ENCODE measurements at regions not wholly inside any gene's neighbourhood (a gene's known extent, or its start where the extent isn't known, plus 50 kb on each side); places are given as distances from the start of the nearest gene placed in this dataset.
A peak's percentile ranks its signal among the peaks of the same experiment; 100 is the strongest.

DNA sequence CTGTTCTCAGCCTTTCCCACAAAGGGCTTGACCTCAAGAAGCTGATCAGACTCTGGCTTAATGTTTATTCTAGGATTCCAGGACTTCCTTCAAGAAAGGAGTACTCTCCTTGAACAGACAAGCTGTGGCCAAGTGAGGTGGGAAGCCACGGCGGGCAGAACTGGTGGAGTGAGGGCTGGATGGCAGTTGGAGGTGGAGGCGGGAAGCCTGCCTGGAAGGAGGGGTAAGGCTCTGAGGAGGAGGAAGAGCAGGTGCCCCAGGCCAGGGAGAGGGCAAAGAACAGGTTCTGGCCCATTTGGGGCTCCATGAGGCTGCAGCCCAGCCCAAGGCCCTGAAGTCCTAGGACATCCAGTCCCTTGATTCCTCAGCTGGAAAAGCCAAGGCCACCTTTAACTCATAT, 143.9 kb downstream of the CYP26B1 start:
- no peaks in the 10 kb centered on the region for H3K36me3 ChIP-seq (ENCODE audit: control insufficient read depth, insufficient read depth, low read length)
- no peak overlapping the region for H3K4me3 ChIP-seq (ENCODE audit: extremely low read depth, insufficient read depth, low read length, poor library complexity, severe bottlenecking)
- H3K4me1 ChIP-seq (ENCODE audit: control insufficient read depth, insufficient read depth, low read length, poor library complexity, severe bottlenecking), result peaks cover 5% of the 10 kb centered on the region
- no peak overlapping the region for H3K27ac ChIP-seq (ENCODE audit: low read depth, low read length, severe bottlenecking)
- WGBS, 2 experiments (ENCODE audit: insufficient coverage in 2 of 2), result 100% methylated on average over 2 to 3 of the region's 3 CpGs
- no peaks in the 10 kb centered on the region for H3K9me3 ChIP-seq (ENCODE audit: control insufficient read depth, low read length)

DNA sequence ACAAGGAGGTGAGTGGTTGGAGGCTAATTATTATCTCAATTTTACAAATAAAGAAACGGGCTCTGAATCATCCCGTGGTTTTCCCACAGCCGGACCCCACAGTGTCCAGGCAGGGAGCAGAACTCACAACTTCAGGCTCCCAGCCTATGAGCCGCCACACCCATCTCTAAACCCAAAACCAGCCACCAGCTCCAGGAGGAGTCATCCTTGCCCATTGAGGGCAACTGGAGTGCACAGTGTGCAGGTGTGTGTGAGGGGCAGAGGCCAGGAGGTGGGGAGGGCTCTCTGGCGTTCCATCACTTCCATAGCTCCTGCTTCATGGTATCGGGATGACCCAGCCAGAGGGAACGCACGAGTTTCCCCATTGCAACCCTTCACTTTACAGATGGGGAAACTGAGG, 144.5 kb downstream of the CYP26B1 start:
- 90 to 93% methylated on average over 2 to 5 of the region's 8 CpGs for WGBS, 2 experiments (ENCODE audit: insufficient coverage in 2 of 2)
- H3K36me3 ChIP-seq (ENCODE audit: control insufficient read depth, insufficient read depth, low read length), result no peaks in the 10 kb centered on the region

DNA sequence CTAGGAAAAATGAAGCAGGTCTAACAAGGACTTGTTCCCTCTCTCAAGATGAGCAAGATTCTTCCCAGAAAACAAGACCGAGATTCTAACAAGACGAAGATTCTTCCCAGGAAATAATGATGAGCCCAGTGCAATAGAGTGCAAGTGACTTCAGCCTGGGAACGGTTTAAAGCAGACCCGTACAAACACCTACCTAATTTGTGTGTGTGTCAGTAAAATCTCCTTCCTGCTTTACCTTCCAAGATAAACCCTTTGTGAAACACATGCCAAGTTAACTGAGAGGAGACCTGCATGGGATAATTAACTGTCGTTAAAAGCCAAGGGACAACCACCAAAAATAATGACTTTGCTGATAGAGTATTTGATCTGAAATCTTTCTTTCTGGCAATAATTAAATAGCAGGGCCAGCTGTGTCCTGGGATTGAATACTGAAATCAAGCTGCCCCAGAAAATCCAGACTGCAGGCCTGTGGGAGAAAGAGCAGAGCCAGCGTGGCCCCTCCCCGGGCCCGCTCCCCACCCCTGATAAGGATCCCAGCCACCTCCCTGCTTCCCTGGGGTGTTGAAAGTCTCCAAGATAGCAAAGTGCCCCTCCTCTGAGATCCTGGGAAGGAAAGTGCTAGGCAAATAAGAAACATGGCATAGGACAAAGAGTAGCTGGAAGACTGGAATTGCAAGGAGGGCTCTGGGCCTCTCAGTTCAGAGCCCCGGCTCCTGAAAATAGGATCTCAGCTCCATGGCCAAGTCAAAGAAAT, 145.5 kb downstream of the CYP26B1 start:
- H3K36me3 ChIP-seq (ENCODE audit: control insufficient read depth, insufficient read depth, low read length), result no peaks in the 10 kb centered on the region
- 98 to 100% methylated on average over 1 to 3 of the region's 9 CpGs for WGBS, 2 experiments (ENCODE audit: insufficient coverage in 2 of 2)
- H3K4me3 ChIP-seq (ENCODE audit: extremely low read depth, insufficient read depth, low read length, poor library complexity, severe bottlenecking), result no peak overlapping the region
- H3K27ac ChIP-seq (ENCODE audit: low read depth, low read length, severe bottlenecking), result peak overlapping the region; percentile 16
- no peaks in the 10 kb centered on the region for H3K9me3 ChIP-seq (ENCODE audit: control insufficient read depth, low read length)
- H3K4me1 ChIP-seq (ENCODE audit: control insufficient read depth, insufficient read depth, low read length, poor library complexity, severe bottlenecking), result peaks cover 5% of the 10 kb centered on the region

More for the DNA sequence above, 144.5 kb downstream of the CYP26B1 start:
- H3K4me1 ChIP-seq (ENCODE audit: control insufficient read depth, insufficient read depth, low read length, poor library complexity, severe bottlenecking), result peaks cover 5% of the 10 kb centered on the region
- no peak overlapping the region for H3K4me3 ChIP-seq (ENCODE audit: extremely low read depth, insufficient read depth, low read length, poor library complexity, severe bottlenecking)
- H3K27ac ChIP-seq (ENCODE audit: low read depth, low read length, severe bottlenecking), result no peak overlapping the region
- H3K9me3 ChIP-seq (ENCODE audit: control insufficient read depth, low read length), result no peaks in the 10 kb centered on the region

DNA sequence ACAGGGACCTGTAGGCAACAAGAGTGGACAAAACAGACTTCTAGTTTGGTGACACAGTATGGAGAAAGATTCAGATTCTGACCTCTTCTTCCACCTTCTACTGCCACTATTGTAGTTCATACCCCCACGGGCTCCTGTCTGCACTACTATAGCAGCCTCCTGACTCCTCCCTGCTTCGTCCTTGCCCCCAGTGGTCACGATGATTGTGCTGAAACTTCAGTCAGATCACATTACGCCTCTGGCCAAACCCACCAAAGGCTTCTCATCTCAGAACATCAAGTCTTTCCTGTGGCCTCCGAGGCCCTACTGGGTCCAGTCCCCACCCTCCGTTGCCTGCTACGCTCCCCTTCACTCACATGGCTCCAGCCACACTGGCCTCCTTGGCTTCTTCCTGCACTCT, 147.6 kb downstream of the CYP26B1 start:
- H3K9me3 ChIP-seq (ENCODE audit: control insufficient read depth, low read length), result no peaks in the 10 kb centered on the region
- no peak overlapping the region for H3K27ac ChIP-seq (ENCODE audit: low read depth, low read length, severe bottlenecking)
- no peaks in the 10 kb centered on the region for H3K36me3 ChIP-seq (ENCODE audit: control insufficient read depth, insufficient read depth, low read length)
- H3K4me1 ChIP-seq (ENCODE audit: control insufficient read depth, insufficient read depth, low read length, poor library complexity, severe bottlenecking), result peaks cover 5% of the 10 kb centered on the region
- H3K4me3 ChIP-seq (ENCODE audit: extremely low read depth, insufficient read depth, low read length, poor library complexity, severe bottlenecking), result no peak overlapping the region
- 75 to 80% methylated on average over 7 of the region's 7 CpGs for WGBS, 2 experiments (ENCODE audit: insufficient coverage in 2 of 2)

DNA sequence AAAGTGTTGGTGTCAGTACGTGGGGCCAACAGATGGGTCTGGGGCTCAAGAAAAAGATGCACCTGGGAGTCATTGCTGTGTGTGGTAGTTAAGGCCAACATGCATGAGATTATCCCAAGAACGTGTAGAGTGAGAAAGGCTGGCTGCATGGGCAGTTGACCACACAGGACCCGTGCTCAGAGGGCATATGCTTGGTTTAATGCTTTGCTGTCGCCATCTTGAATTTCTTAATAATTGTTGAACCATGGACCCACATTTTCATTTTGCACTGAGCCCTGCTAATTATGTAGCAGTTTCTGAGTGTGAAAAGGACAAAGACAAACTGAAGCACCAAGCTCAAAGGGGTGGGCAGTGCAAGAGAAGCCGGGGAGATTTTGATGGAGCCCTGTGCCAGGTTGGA, 148.1 kb downstream of the CYP26B1 start:
- H3K27ac ChIP-seq (ENCODE audit: low read depth, low read length, severe bottlenecking), result no peak overlapping the region
- H3K4me3 ChIP-seq (ENCODE audit: extremely low read depth, insufficient read depth, low read length, poor library complexity, severe bottlenecking), result no peak overlapping the region
- 87 to 89% methylated on average over 4 to 5 of the region's 5 CpGs for WGBS, 2 experiments (ENCODE audit: insufficient coverage in 2 of 2)

DNA sequence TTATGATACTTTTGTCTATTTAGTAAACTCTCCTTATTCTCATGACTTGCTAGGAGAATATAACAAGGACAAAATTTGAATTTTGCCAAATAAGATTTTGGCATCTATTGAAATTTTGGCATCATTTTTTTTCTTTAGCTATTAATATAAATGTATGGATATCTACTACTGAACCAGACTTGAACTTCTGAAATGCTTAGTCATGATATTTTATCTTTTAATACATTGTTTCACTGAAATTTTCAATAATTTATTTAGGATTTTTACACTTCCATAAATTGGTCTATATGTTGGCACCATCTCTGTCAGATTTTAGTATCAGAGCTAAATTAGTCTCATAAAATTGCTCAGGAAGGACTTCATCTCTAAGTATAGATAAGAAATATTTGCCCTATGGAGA, 149.8 kb downstream of the CYP26B1 start:
- peaks cover 5% of the 10 kb centered on the region for H3K4me1 ChIP-seq (ENCODE audit: control insufficient read depth, insufficient read depth, low read length, poor library complexity, severe bottlenecking)
- H3K27ac ChIP-seq (ENCODE audit: low read depth, low read length, severe bottlenecking), result no peak overlapping the region
- no peak overlapping the region for H3K4me3 ChIP-seq (ENCODE audit: extremely low read depth, insufficient read depth, low read length, poor library complexity, severe bottlenecking)
- no peaks in the 10 kb centered on the region for H3K36me3 ChIP-seq (ENCODE audit: control insufficient read depth, insufficient read depth, low read length)
- H3K9me3 ChIP-seq (ENCODE audit: control insufficient read depth, low read length), result no peaks in the 10 kb centered on the region

More for the DNA sequence above, 148.1 kb downstream of the CYP26B1 start:
- H3K36me3 ChIP-seq (ENCODE audit: control insufficient read depth, insufficient read depth, low read length), result no peaks in the 10 kb centered on the region
- H3K9me3 ChIP-seq (ENCODE audit: control insufficient read depth, low read length), result no peaks in the 10 kb centered on the region
- H3K4me1 ChIP-seq (ENCODE audit: control insufficient read depth, insufficient read depth, low read length, poor library complexity, severe bottlenecking), result peaks cover 5% of the 10 kb centered on the region

DNA sequence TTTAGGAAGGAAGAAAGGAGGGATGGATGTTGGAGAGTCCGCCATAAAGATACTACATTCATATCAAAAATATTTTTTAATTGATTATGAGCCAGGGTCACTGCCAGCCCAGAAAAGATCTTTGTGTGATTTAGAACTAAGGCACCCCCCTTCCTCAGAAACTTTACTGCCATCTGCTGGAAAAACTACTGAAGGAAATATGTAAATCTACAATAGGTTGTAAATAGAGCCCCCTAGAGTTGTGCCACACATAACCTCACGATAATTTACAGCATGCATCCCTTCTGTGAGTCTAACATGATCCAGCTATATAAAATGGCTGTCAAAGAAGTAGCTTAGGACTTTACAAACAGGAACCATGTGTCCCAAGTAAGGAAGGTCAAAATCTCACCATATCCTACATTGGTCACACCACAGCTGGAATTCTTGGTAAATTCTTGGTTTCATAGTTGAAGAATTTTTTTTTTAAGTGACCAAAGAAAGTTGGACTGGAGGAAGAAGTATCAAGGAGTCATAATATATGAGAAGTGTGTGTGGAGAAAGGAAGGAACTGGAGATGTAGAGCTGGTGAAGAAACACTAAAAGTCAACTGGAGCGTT, 152.5 kb downstream of the CYP26B1 start:
- H3K27ac ChIP-seq (ENCODE audit: low read depth, low read length, severe bottlenecking), result no peak overlapping the region
- H3K4me3 ChIP-seq (ENCODE audit: extremely low read depth, insufficient read depth, low read length, poor library complexity, severe bottlenecking), result no peak overlapping the region
- no peaks in the 10 kb centered on the region for H3K9me3 ChIP-seq (ENCODE audit: control insufficient read depth, low read length)
- H3K4me1 ChIP-seq (ENCODE audit: control insufficient read depth, insufficient read depth, low read length, poor library complexity, severe bottlenecking), result no peaks in the 10 kb centered on the region
- no peaks in the 10 kb centered on the region for H3K36me3 ChIP-seq (ENCODE audit: control insufficient read depth, insufficient read depth, low read length)
- 75 to 95% methylated on average over 2 of the region's 3 CpGs for WGBS, 2 experiments (ENCODE audit: insufficient coverage in 2 of 2)

DNA sequence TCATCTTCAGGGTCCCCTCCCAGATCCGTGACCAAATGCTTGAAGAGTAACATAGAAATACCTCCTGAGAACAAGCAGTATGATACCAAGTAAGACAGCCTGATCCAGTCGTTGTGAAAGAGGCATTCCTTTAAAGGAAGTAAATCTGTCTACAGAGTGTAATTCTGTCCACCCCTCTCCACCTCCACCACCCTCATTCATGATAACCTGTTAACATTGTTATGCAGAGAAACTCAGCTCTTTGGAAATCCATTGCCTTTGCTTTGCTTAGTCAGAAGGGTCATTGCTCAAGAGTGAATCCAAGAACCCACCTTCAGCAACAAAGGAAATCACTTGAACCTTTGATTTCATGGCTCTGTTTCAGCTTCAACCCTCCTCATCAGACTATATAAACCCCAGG, 155.6 kb downstream of the CYP26B1 start:
- H3K4me1 ChIP-seq (ENCODE audit: control insufficient read depth, insufficient read depth, low read length, poor library complexity, severe bottlenecking), result no peaks in the 10 kb centered on the region
- no peaks in the 10 kb centered on the region for H3K36me3 ChIP-seq (ENCODE audit: control insufficient read depth, insufficient read depth, low read length)
- H3K27ac ChIP-seq (ENCODE audit: low read depth, low read length, severe bottlenecking), result no peak overlapping the region
- no peak overlapping the region for H3K4me3 ChIP-seq (ENCODE audit: extremely low read depth, insufficient read depth, low read length, poor library complexity, severe bottlenecking)
- H3K9me3 ChIP-seq (ENCODE audit: control insufficient read depth, low read length), result no peaks in the 10 kb centered on the region
- 72% methylated on average over 2 of the region's 2 CpGs; no CpG with 5 or more reads in 1 of the 2 experiments for WGBS, 2 experiments (ENCODE audit: insufficient coverage in 2 of 2)

DNA sequence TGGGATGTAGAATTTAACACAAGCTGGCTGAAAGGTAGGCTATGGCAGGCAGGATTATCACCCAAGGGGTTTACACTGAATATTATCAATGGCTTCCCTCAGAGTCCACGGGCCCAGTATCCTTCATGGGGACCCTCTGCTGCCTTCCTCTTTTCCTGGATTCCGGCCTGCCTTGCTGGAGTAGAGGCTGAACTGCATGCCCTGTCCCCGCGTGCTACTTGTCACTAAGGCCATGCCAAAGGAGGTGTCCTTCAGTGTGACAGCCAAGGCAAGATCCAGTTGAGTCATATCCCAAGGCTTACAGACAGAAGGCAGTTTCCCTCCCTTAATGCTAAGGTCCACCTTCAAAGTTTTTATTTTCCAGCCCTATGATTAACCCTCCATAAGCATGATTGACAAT, 156.3 kb downstream of the CYP26B1 start:
- Histone ChIP-seq H3K9me3 (ENCODE audit: control insufficient read depth, low read length) (no peaks in the 10 kb centered on the region), H3K4me3 (ENCODE audit: extremely low read depth, insufficient read depth, low read length, poor library complexity, severe bottlenecking) (no peak overlapping the region), H3K4me1 (ENCODE audit: control insufficient read depth, insufficient read depth, low read length, poor library complexity, severe bottlenecking) (no peaks in the 10 kb centered on the region), H3K27ac (ENCODE audit: low read depth, low read length, severe bottlenecking) (no peak overlapping the region), H3K36me3 (ENCODE audit: control insufficient read depth, insufficient read depth, low read length) (no peaks in the 10 kb centered on the region)
- WGBS, 2 experiments (ENCODE audit: insufficient coverage in 2 of 2), result 93 to 96% methylated on average over 3 to 4 of the region's 4 CpGs

DNA sequence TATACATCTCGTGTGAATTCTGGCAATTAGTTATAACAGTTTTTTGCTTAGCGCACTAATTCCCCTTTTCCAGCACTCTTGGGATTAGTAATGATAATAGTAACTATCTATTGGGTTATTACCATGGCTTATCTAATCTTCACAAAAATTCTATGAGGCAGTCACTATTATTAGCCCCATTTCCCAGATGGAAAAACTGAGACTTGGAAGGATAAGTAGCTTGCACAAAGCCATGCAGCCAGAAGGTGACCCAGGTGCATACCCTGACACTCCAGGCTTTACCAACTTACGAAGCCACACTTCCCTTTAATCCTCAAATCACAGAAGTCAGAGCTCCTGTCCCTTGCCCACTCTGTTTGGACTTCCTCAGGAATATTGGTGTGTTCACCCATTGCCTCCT, 156.8 kb downstream of the CYP26B1 start:
- no peaks in the 10 kb centered on the region for H3K4me1 ChIP-seq (ENCODE audit: control insufficient read depth, insufficient read depth, low read length, poor library complexity, severe bottlenecking)
- H3K36me3 ChIP-seq (ENCODE audit: control insufficient read depth, insufficient read depth, low read length), result no peaks in the 10 kb centered on the region
- no peak overlapping the region for H3K27ac ChIP-seq (ENCODE audit: low read depth, low read length, severe bottlenecking)
- WGBS, 2 experiments (ENCODE audit: insufficient coverage in 2 of 2), result 75 to 100% methylated on average over 1 of the region's 3 CpGs
- no peaks in the 10 kb centered on the region for H3K9me3 ChIP-seq (ENCODE audit: control insufficient read depth, low read length)
- no peak overlapping the region for H3K4me3 ChIP-seq (ENCODE audit: extremely low read depth, insufficient read depth, low read length, poor library complexity, severe bottlenecking)

DNA sequence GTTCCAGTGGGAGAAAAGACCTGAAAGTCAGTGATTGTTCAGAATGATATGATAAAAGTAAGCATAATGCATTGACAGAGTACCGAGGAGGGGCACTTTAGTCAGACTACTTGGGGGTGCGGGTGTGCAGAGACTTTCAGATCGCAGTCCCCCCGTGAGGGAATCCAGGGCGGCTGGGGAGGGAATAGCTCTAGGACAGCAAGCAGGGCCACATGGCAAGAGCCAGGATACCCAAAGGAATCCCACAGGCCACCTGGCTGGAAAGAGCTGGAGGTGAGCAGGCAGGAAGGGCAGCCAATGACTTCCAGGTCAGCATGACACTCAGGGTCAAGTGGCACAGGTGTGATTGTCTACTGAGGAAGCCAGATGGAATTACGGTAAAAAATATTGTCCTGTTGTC, 157.5 kb downstream of the CYP26B1 start:
- 93 to 98% methylated on average over 6 of the region's 6 CpGs for WGBS, 2 experiments (ENCODE audit: insufficient coverage in 2 of 2)
- H3K27ac ChIP-seq (ENCODE audit: low read depth, low read length, severe bottlenecking), result no peak overlapping the region
- no peaks in the 10 kb centered on the region for H3K36me3 ChIP-seq (ENCODE audit: control insufficient read depth, insufficient read depth, low read length)

More for the DNA sequence above, 157.5 kb downstream of the CYP26B1 start:
- Histone ChIP-seq H3K4me1 (ENCODE audit: control insufficient read depth, insufficient read depth, low read length, poor library complexity, severe bottlenecking) (no peaks in the 10 kb centered on the region), H3K4me3 (ENCODE audit: extremely low read depth, insufficient read depth, low read length, poor library complexity, severe bottlenecking) (no peak overlapping the region), H3K9me3 (ENCODE audit: control insufficient read depth, low read length) (no peaks in the 10 kb centered on the region)
